H1 (cell line): ENCODE measurements at regions not wholly inside any gene's neighbourhood (a gene's known extent, or its start where the extent isn't known, plus 50 kb on each side); places are given as distances from the start of the nearest gene placed in this dataset.

Experiments used
- HDAC6 ChIP-seq: IDR thresholded peaks from one replicate; pipeline ENCODE4 v1.7.1; 2012; ENCODE audit warnings: low read depth, mild to moderate bottlenecking, inconsistent platforms, low read length, moderate library complexity
- JUND ChIP-seq: IDR thresholded peaks from 2 replicates; pipeline ENCODE4 v1.6.1; 2011; ENCODE audit warnings: mild to moderate bottlenecking, improper control_type of control experiment, low read length
- MAX ChIP-seq: IDR thresholded peaks from 2 replicates; pipeline ENCODE4 v1.6.1; 2012; ENCODE audit warnings: inconsistent platforms
- RBBP5 ChIP-seq: IDR thresholded peaks from 2 replicates; pipeline ENCODE4 v1.7.1; 2012; ENCODE audit warnings: low read depth, mild to moderate bottlenecking, inconsistent platforms, low read length, moderate library complexity, borderline replicate concordance
- SIRT6 ChIP-seq: IDR thresholded peaks from one replicate; pipeline ENCODE4 v1.7.1; 2012; ENCODE audit warnings: low read length, inconsistent platforms

GRCh38 chr10:124333931-124334330, 84.8 kb downstream of the OAT start (continued):
- no peak for TF ChIP-seq MAX
- no peak for TF ChIP-seq JUND
- no peak for TF ChIP-seq SIRT6
- TF ChIP-seq HDAC6, result no peak
- TF ChIP-seq RBBP5, result no peak
